ENCODE measurements at regions not wholly inside any gene's neighbourhood (a gene's known extent, or its start where the extent isn't known, plus 50 kb on each side); places are given as distances from the start of the nearest gene placed in this dataset.

- no peak for TF ChIP-seq HOMEZ (CRISPR knock-in tag; IDR thresholded peaks at IDR 0.05; ENCODE audit: low read depth)
- no peak for TF ChIP-seq ZBTB34 (CRISPR knock-in tag; IDR thresholded peaks at IDR 0.05)
Observed at GRCh38 chr5:166561759-166562158, 1729.7 kb upstream of the WWC1 start (continued).

- POLR2A ChIA-PET: no interaction called here
- H3K4me1 ChIP-seq (ENCODE audit: insufficient read depth, low read length): no peaks in the 10 kb centered on the region
- no peak overlapping the region for H3K27ac ChIP-seq (ENCODE audit: extremely low read length, insufficient read depth, low read length)
- in situ Hi-C loops (cut with HindIII; ENCODE audit: extremely low pct_ligation_motif_present, low pct_unique_long_range_greater_than_20kb) (no loop called here), intact Hi-C loops (cut with micrococcal nuclease; ENCODE audit: unreplicated experiment) (no loop called here)
- no peak overlapping the region for H3K9ac ChIP-seq (ENCODE audit: insufficient read depth, low read depth, low read length)
- no peak overlapping the region for H2AFZ ChIP-seq (ENCODE audit: low read length)
- no peaks in the 10 kb centered on the region for H3K36me3 ChIP-seq (replicated peaks in 1 of 2; ENCODE audit: control insufficient read depth in 1 of 2, insufficient read depth in 2 of 2, low read length in 2 of 2)
- WGBS (ENCODE audit: low lambda C conversion rate): 0% methylated on average over 1 of the region's 1 CpG
- FAIRE-seq: no peak
- ATAC-seq: no peak
- no peak for TF ChIP-seq ZNF20 (CRISPR knock-in tag; IDR thresholded peaks at IDR 0.05)
- TF ChIP-seq ZNF124 (CRISPR knock-in tag; IDR thresholded peaks at IDR 0.05): no peak
- no peak for TF ChIP-seq DMTF1 (CRISPR knock-in tag; IDR thresholded peaks at IDR 0.05)
- no peak for TF ChIP-seq TCF7 (IDR thresholded peaks at IDR 0.05; ENCODE audit: low read depth)
- no peak for TF ChIP-seq ZFYVE20 (CRISPR knock-in tag; IDR thresholded peaks at IDR 0.05; ENCODE audit: borderline replicate concordance, low read depth)
- no peak for TF ChIP-seq TFAP4 (IDR thresholded peaks at IDR 0.05; ENCODE audit: borderline replicate concordance, low read depth)
- TF ChIP-seq BCLAF1 (IDR thresholded peaks at IDR 0.05): no peak
- TF ChIP-seq ZNF441 (CRISPR knock-in tag; IDR thresholded peaks at IDR 0.05; ENCODE audit: borderline replicate concordance): no peak
- no peaks in the 10 kb centered on the region for H4K20me1 ChIP-seq (ENCODE audit: insufficient read depth, low read length)
- no peak overlapping the region for H3K4me2 ChIP-seq (ENCODE audit: low read depth, low read length)
- no TSS peak for BruUV-seq (replicated peaks)
- no peak for DNase-seq (ENCODE audit: low spot score)
- no peaks in the 10 kb centered on the region for H3K79me2 ChIP-seq (ENCODE audit: insufficient read depth, low read length)
- CTCF ChIA-PET (ENCODE audit: low intra/inter-chr PET ratio, low total read pairs): no interaction called here
- H3K27me3 ChIP-seq (ENCODE audit: control insufficient read depth in 1 of 2, insufficient read depth in 2 of 2, low read length in 2 of 2): no peaks in the 10 kb centered on the region
- H3K9me3 ChIP-seq (ENCODE audit: low read length): peaks cover 93% of the 10 kb centered on the region
- no peak overlapping the region for H3K4me3 ChIP-seq (replicated peaks in 1 of 3; ENCODE audit: insufficient read depth in 1 of 3, low read depth in 2 of 3, low read length in 3 of 3)
Observed at GRCh38 chr5:166562246-166562645, 1729.2 kb upstream of the WWC1 start.
